Right cardiac atrium (tissue), 5 donors: ENCODE measurements at regions not wholly inside any gene's neighbourhood (a gene's known extent, or its start where the extent isn't known, plus 50 kb on each side); places are given as distances from the start of the nearest gene placed in this dataset.

Source experiments
- ATAC-seq, 2 donors: fragments of 200-7000 bp; cut with Tn5 transposase; one replicate each; pipeline versions ENCODE4 v1.8.0 to v1.9.1; 2020; ENCODE audit warnings: moderate library complexity in 2 of 2, mild to moderate bottlenecking in 1 of 2
- DNase-seq, 3 donors: peaks; one replicate each; pipeline ENCODE4 v3.0.0-alpha.2; 2020
- H3K27ac ChIP-seq: one replicate; pipeline ENCODE4 v1.5.1; 2013; ENCODE audit warnings: mild to moderate bottlenecking, low read length, control low read depth, moderate library complexity
- H3K27me3 ChIP-seq: one replicate; pipeline ENCODE4 v1.6.1; 2013; ENCODE audit not compliant: control insufficient read depth, insufficient read depth
- H3K4me1 ChIP-seq: one replicate; pipeline ENCODE4 v1.6.1; 2013; ENCODE audit warnings: low read length; ENCODE audit not compliant: control insufficient read depth, insufficient read depth
- H3K4me3 ChIP-seq: one replicate; pipeline ENCODE4 v1.5.1; 2013; ENCODE audit warnings: low read length, control low read depth
- H3K9me3 ChIP-seq: one replicate; pipeline ENCODE4 v1.6.1; 2013; ENCODE audit warnings: low read length; ENCODE audit not compliant: control insufficient read depth
- WGBS: extraction: QIAGEN DNeasy Blood & Tissue Kit; methylation state at CpG from one replicate; pipeline ENCODE4 v1.1.7; 2013; 5-methylcytosine and 5-hydroxymethylcytosine counted together
- intact Hi-C, 4 donors: fragments of 100-400 bp; cut with DNase I; formaldehyde crosslinking; loops; one replicate each; pipeline versions ENCODE4 v1.11.0 to v1.14.0; 2022 to 2023
- donor health status: healthy with polysubstance abuse.
- donor health status: DM: no; HTN: yes; CAD: no.
- donor health status: DM: no; HTN: no; CAD: no.
- donor health status: DM: no; HTN: yes; CAD: no; lungs with severe emphysema.
- donor health status: DM: yes; HTN: yes; CAD: no.

DNA sequence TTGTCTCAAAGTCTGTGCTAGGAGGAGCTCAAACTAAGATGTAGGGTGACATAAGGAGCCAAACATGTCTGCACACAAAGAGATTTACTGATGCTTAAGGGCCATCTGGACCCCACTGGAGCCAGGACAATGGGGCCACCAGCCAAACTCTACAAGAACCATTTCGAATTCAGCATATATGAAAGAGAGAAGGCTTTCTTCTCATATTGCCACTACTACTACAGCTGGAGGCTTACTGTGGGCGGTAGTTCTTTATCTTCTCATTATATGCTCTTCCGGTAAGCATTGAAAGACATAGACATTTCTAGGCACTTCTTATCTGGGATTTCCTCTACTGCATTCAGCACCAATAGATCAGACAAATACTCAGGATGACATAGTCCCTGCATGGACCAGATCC is 404.4 kb upstream of the PROK2 start:
- ATAC-seq (no peak), DNase-seq (no peak)
- H3K9me3 ChIP-seq: no peaks in the 10 kb centered on the region
- H3K27ac ChIP-seq: no peak overlapping the region
- no peaks in the 10 kb centered on the region for H3K4me1 ChIP-seq
- H3K27me3 ChIP-seq: no peaks in the 10 kb centered on the region
- H3K4me3 ChIP-seq: no peak overlapping the region
- WGBS: 76% methylated on average over 3 of the region's 3 CpGs
- intact Hi-C loops: no loop called here

DNA sequence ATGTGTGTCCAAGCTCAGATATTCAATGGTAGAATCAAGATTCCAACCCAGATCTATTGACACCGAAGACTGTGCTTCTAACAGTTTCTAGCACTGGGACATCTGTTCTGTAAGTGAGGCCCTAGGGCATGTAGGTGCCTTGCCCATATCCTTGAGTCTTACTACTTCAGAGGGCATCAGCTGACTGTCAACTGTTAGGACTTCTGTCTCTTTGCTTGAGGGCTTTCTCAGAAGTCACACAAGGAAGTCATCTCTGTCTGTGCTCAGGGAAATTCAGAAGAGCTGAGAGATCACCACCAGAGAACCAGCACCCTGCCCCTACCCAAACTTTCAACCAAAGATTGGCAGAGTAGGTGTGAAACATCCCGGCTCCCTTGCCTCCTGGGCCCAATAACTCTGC is 403.6 kb upstream of the PROK2 start:
- no peak for ATAC-seq
- Histone ChIP-seq H3K27ac (no peak overlapping the region), H3K4me1 (no peaks in the 10 kb centered on the region), H3K9me3 (no peaks in the 10 kb centered on the region), H3K27me3 (no peaks in the 10 kb centered on the region), H3K4me3 (no peak overlapping the region)
- intact Hi-C loops: no loop called here
- 96% methylated on average over 2 of the region's 2 CpGs for WGBS
- DNase-seq: no peak

DNA sequence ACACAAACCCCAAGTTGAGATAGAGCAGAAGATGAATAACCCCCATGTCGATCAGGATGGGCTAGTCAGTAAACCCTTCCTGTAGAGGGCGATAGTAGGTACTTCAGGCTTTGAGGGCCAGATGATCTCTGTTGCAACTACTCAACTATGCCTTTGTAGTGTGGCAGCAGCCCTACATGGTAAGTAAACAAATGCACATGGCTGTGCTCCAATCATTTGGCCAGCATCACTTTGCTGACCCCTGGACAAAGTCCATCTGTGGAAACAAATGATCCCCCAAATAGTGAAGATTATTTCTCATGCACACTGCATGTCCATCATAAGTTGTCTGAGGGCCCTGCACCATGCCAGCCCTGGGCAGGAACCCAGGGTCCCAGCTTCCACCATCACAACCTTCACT is 402.2 kb upstream of the PROK2 start:
- Histone ChIP-seq H3K27ac (no peak overlapping the region), H3K9me3 (no peaks in the 10 kb centered on the region), H3K4me3 (no peak overlapping the region), H3K27me3 (no peaks in the 10 kb centered on the region), H3K4me1 (no peaks in the 10 kb centered on the region)
- 93% methylated on average over 2 of the region's 2 CpGs for WGBS
- intact Hi-C loops: no loop called here
- ATAC-seq (no peak), DNase-seq (no peak)

DNA sequence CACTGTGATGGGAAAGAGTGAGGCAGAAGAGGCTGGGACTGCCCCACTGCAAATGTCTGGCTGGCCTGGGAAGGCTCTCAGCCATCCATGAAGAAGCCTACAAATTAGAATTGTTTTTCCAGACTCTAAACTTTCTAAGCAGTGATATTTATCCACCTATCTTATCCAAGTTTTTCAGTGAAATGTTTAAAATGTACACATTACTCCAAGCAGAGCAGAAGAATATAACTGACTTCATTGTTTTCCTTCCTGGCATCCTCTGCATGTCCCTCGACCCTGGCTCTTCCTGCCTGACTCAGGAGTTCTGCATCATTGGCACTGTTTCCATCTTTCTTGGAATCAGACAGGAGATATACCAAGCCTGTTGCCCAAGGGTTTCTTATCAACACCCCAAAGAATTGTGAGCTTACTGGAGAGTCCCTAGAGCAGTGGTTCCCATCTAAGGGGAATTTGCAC is 401.5 kb upstream of the PROK2 start:
- intact Hi-C loops: no loop called here
- Histone ChIP-seq H3K27ac (no peak overlapping the region), H3K9me3 (no peaks in the 10 kb centered on the region), H3K4me1 (no peaks in the 10 kb centered on the region), H3K27me3 (no peaks in the 10 kb centered on the region), H3K4me3 (no peak overlapping the region)
- 38% methylated on average over 1 of the region's 1 CpG for WGBS
- DNase-seq: no peak
- peak; percentile 50 to 81 for ATAC-seq

DNA sequence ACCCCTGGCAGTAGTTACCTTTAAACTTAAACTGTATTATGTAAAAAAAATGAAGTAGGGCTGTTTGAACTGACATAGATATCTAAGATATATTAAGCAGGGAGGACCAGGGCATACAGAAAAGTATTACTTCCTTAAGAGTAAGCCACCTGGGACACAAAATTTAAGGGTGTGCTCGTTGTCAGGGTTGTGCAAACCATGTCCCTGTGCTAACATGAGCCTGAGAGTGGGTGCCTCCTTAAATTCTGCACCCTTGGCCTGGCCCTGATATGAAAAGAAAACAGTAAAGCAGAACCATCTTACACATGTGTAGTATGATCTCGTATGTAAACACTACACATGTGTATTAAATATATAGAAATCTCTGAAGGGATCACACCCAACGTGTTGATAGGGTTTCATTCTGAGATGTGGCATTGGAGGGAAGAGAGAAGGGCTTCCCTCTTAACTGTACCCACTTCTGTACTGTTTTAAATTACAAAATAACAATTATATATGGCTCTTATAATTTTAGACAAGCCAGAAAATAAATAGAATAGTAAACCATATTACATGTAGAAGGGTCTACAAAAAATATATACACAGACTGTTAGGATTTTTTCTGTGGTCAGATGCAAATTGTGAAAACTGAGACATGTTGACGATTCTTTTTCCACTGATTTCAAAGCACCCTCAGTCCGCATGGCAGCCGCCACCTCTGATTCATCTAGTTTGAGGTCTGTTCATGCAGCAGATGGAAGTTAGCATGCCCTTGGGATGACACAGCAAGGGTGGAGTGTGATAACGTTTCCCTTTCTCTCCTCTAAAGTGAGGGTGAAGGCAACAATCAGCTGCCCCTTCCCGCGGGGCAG is 400.8 kb upstream of the PROK2 start:
- peak; percentile 24 to 88 for ATAC-seq
- 47% methylated on average over 9 of the region's 9 CpGs for WGBS
- no peaks in the 10 kb centered on the region for H3K9me3 ChIP-seq

DNA sequence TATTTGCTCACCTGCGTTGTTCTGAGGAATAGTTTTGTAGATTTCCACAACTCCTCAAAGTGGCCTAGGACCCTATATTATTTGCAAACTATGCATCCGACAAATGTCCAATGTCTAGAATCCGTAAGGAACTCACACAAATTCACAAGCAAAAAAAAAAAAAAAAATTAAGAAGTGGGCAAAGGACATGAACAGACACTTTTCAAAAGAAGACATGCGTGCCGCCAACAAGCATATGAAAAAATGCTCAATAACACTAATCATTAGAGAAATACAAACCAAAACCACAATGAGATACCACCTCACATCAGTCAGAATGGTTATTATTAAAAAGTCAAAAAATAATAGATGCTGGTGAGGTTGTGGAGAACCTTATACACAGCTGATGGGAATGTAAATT is 398.5 kb upstream of the PROK2 start:
- H3K4me1 ChIP-seq: no peaks in the 10 kb centered on the region
- no peak overlapping the region for H3K4me3 ChIP-seq
- H3K9me3 ChIP-seq: no peaks in the 10 kb centered on the region
- DNase-seq (no peak), ATAC-seq (no peak)
- H3K27me3 ChIP-seq: no peaks in the 10 kb centered on the region
- intact Hi-C loops: no loop called here
- 97% methylated on average over 5 of the region's 5 CpGs for WGBS
- no peak overlapping the region for H3K27ac ChIP-seq

More for the DNA sequence above, 400.8 kb upstream of the PROK2 start:
- intact Hi-C loops: no loop called here
- H3K27ac ChIP-seq: no peak overlapping the region
- DNase-seq: no peak
- no peaks in the 10 kb centered on the region for H3K4me1 ChIP-seq
- no peak overlapping the region for H3K4me3 ChIP-seq
- H3K27me3 ChIP-seq: no peaks in the 10 kb centered on the region

DNA sequence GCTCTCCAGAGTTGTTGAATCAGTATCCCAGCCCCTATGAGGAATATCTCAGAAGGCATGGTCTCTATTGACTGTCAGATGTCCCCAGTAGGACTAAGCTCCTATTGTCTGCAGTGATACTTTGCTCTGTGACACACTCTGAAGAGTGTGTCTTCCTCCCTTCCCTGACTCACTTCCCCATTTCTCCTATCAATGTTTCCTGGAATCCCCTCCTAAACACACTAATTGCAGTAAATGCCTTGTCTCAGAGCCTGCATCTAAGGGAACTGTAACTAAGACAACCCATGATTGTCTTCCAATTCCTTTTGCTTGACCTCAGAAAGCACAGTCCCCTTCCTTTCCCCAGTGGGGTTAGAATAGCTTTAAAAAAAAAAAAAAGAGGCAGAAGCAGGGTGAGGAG is 397.3 kb upstream of the PROK2 start:
- H3K27me3 ChIP-seq: no peaks in the 10 kb centered on the region
- no peaks in the 10 kb centered on the region for H3K4me1 ChIP-seq
- H3K9me3 ChIP-seq: no peaks in the 10 kb centered on the region
- intact Hi-C loops: no loop called here
- ATAC-seq (no peak), DNase-seq (no peak)
- no peak overlapping the region for H3K4me3 ChIP-seq
- H3K27ac ChIP-seq: no peak overlapping the region

DNA sequence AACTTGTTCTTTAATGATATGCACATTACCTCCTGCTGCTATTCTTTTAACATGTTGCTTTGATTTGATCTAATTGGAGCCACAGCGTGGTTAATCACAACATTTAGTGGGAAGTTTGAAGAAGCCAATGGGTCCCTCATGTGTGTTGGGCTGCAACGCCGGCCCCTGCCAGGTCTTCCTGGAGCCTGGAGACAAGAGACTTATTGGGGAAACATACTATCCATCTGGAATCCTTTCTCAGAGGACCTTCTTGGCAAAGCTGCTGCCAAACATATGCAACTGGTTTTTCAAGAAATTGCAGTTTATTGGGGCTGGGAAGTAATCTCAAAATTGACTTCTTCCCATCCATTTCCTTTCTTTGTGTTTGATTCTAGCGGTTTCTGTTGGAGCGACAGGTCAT is 396.3 kb upstream of the PROK2 start:
- DNase-seq (no peak), ATAC-seq (no peak)
- Histone ChIP-seq H3K27me3 (no peaks in the 10 kb centered on the region), H3K27ac (no peak overlapping the region), H3K4me3 (no peak overlapping the region), H3K4me1 (peaks cover 3% of the 10 kb centered on the region), H3K9me3 (no peaks in the 10 kb centered on the region)
- intact Hi-C loops: no loop called here
- WGBS: 60% methylated on average over 5 of the region's 5 CpGs

DNA sequence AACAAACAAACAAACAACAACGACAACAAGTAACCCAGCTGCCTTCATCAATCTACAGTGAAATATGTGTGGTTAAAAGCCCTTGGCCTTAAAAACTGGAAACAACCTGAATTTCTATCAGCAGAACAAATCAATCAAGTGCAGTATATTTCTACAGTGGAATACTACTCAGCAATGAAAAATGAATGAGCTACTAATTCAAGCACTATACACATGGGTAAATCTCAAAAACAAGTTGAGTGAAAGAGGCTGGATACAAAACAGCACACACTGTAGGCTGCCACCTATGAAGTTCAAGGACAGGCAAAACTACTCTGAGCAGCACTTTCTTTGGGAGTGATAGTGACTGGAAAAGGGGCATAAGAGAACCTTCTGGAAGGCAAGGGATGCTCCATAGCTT is 395.5 kb upstream of the PROK2 start:
- H3K4me3 ChIP-seq: no peak overlapping the region
- H3K4me1 ChIP-seq: peaks cover 3% of the 10 kb centered on the region
- H3K27ac ChIP-seq: no peak overlapping the region
- ATAC-seq (no peak), DNase-seq (no peak)
- 91% methylated on average over 1 of the region's 1 CpG for WGBS
- no peaks in the 10 kb centered on the region for H3K9me3 ChIP-seq
- intact Hi-C loops: no loop called here
- H3K27me3 ChIP-seq: no peaks in the 10 kb centered on the region

DNA sequence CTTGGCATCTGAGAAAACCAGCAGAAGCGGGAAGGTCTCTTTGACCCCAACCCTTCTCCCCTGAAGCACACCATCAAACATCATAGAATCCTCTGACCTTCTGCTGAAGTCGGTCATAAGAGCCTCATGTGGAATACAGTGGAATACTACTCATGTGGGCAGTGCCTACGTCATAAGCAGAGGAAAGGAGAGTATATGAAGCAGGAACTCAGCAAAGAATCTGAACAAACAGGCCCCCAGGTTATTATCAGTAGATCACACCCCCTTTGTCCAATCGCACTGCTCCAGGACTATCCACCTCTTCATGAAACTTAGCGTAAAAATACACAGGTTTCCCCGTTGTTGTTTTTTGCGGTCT is 394.1 kb upstream of the PROK2 start:
- 96% methylated on average over 7 of the region's 7 CpGs for WGBS
- no peak for ATAC-seq
- no peak for DNase-seq
- Histone ChIP-seq H3K9me3 (no peaks in the 10 kb centered on the region), H3K4me1 (peaks cover 3% of the 10 kb centered on the region), H3K27me3 (no peaks in the 10 kb centered on the region), H3K4me3 (no peak overlapping the region), H3K27ac (no peak overlapping the region)
- intact Hi-C loops: no loop called here

DNA sequence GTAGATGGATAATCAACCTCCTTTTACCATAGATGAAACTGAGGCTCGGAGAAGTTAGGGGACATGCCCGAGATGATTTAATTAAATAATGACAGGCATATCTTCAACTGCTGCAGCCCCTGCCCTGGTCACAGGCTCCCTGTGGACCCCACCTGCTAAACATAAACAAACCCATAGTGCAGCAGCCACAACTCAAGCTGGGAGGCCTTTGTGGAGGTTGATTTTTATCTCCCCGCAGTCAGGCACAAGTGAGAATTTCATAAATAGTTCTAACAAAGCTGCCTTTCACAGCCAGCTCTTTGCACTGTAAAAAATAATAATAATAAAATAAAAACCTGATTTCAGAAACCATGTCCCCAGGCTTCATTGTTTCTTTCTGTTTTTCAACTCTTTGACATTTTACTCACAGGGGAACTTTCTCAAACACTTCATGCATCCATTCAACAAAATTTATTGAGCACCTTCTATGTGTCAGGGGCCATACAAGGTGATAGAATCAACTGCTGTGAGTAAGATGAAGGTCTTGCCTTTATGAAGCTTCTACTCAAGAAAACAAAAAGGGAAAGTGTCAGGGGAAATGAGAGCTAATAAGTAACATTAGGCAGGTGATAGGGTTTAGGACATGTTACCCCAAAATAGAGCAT is 393.6 kb upstream of the PROK2 start:
- no peak for ATAC-seq
- WGBS: 94% methylated on average over 3 of the region's 3 CpGs
- Histone ChIP-seq H3K27me3 (no peaks in the 10 kb centered on the region), H3K27ac (no peak overlapping the region), H3K9me3 (no peaks in the 10 kb centered on the region), H3K4me1 (peaks cover 3% of the 10 kb centered on the region), H3K4me3 (no peak overlapping the region)
- intact Hi-C loops: no loop called here
- no peak for DNase-seq
